ENCODE measurements at regions not wholly inside any gene's neighbourhood (a gene's known extent, or its start where the extent isn't known, plus 50 kb on each side); places are given as distances from the start of the nearest gene placed in this dataset.
A peak's percentile ranks its signal among the peaks of the same experiment; 100 is the strongest.

- no peak for DNase-seq (ENCODE audit: low spot score)
Observed at GRCh38 chr11:128195057-128195751, 392.2 kb downstream of the ETS1 start.

- DNase-seq (ENCODE audit: low spot score) = no peak
Observed at GRCh38 chr11:128194216-128194615, 393.1 kb downstream of the ETS1 start.

- DNase-seq (ENCODE audit: low spot score) = no peak
Observed at GRCh38 chr11:128193615-128194014, 393.7 kb downstream of the ETS1 start.

GRCh38 chr11:128190312-128190711 is 397.0 kb downstream of the ETS1 start:
- no peak for DNase-seq (ENCODE audit: low spot score)

- DNase-seq (ENCODE audit: low spot score) = no peak
Observed at GRCh38 chr11:128189823-128190222, 397.5 kb downstream of the ETS1 start.

- DNase-seq (ENCODE audit: low spot score) = no peak
Observed at GRCh38 chr11:128188346-128189004, 398.9 kb downstream of the ETS1 start.

- DNase-seq (ENCODE audit: low spot score) = no peak
Observed at GRCh38 chr11:128187835-128188234, 399.5 kb downstream of the ETS1 start.

GRCh38 chr11:128187377-128187776 is 400.0 kb downstream of the ETS1 start:
- DNase-seq (ENCODE audit: low spot score) = no peak

GRCh38 chr11:128184981-128185380 is 402.4 kb downstream of the ETS1 start:
- DNase-seq (ENCODE audit: low spot score) = no peak

- DNase-seq (ENCODE audit: low spot score) = no peak
Observed at GRCh38 chr11:128182844-128183243, 404.5 kb downstream of the ETS1 start.

GRCh38 chr11:128181984-128182383 is 405.4 kb downstream of the ETS1 start:
- no peak for DNase-seq (ENCODE audit: low spot score)

GRCh38 chr11:128181088-128181480 is 406.3 kb downstream of the ETS1 start:
- no peak for DNase-seq (ENCODE audit: low spot score)

GRCh38 chr11:128180441-128181087 is 406.8 kb downstream of the ETS1 start:
- DNase-seq (ENCODE audit: low spot score) = no peak

- DNase-seq (ENCODE audit: low spot score) = no peak
Observed at GRCh38 chr11:128179512-128179911, 407.8 kb downstream of the ETS1 start.

- no peak for DNase-seq (ENCODE audit: low spot score)
Observed at GRCh38 chr11:128179039-128179438, 408.3 kb downstream of the ETS1 start.

- no peak for DNase-seq (ENCODE audit: low spot score)
Observed at GRCh38 chr11:128174465-128175291, 412.7 kb downstream of the ETS1 start.

GRCh38 chr11:128172046-128172878 is 415.1 kb downstream of the ETS1 start:
- DNase-seq (ENCODE audit: low spot score) = peak; percentile 66

GRCh38 chr11:128171506-128171905 is 415.9 kb downstream of the ETS1 start:
- DNase-seq (ENCODE audit: low spot score) = no peak

GRCh38 chr11:128165572-128165971 is 421.8 kb downstream of the ETS1 start:
- no peak for DNase-seq (ENCODE audit: low spot score)

- no peak for DNase-seq (ENCODE audit: low spot score)
Observed at GRCh38 chr11:128164080-128164741, 423.1 kb downstream of the ETS1 start.

GRCh38 chr11:128161994-128162393 is 425.4 kb downstream of the ETS1 start:
- no peak for DNase-seq (ENCODE audit: low spot score)
